ENCODE measurements at regions not wholly inside any gene's neighbourhood (a gene's known extent, or its start where the extent isn't known, plus 50 kb on each side); places are given as distances from the start of the nearest gene placed in this dataset.

GRCh38 chr6:48222241-48222640, 111.2 kb upstream of the PTCHD4 start:
- TF ChIP-seq POLR2A (IDR thresholded peaks at IDR 0.05) = no peak
- TF ChIP-seq CTCF (IDR thresholded peaks at IDR 0.05) = no peak
- no peak overlapping the region for H3K4me3 ChIP-seq
- no peak for DNase-seq
- H3K4me1 ChIP-seq = no peaks in the 10 kb centered on the region
- intact Hi-C loops (cut with DNase I) = no loop called here
- WGBS, 2 donors = 66 to 78% methylated on average over 4 of the region's 4 CpGs
- H3K27me3 ChIP-seq = no peaks in the 10 kb centered on the region
- H3K9me3 ChIP-seq = no peaks in the 10 kb centered on the region
- no peak overlapping the region for H3K27ac ChIP-seq
- no peaks in the 10 kb centered on the region for H3K36me3 ChIP-seq

GRCh38 chr6:48213076-48213788, 102.2 kb upstream of the PTCHD4 start:
- Histone ChIP-seq H3K9me3 (no peaks in the 10 kb centered on the region), H3K4me3 (peak overlapping the region in 2 of 4 donors; percentile 0 to 10), H3K36me3 (no peaks in the 10 kb centered on the region), H3K27me3 (no peaks in the 10 kb centered on the region), H3K4me1 (peaks cover 0 to 11% (median 0%) of the 10 kb centered on the region in 3 donors), H3K27ac (peak overlapping the region in 2 of 4 donors; percentile 49 to 69)
- TF ChIP-seq POLR2A (IDR thresholded peaks at IDR 0.05) (no peak), CTCF (IDR thresholded peaks at IDR 0.05) (no peak)
- intact Hi-C loops (cut with DNase I) = no loop called here
- DNase-seq = no peak
- 58 to 69% methylated on average over 8 of the region's 8 CpGs for WGBS, 2 donors

GRCh38 chr6:48212501-48212900, 101.5 kb upstream of the PTCHD4 start:
- no peaks in the 10 kb centered on the region for H3K36me3 ChIP-seq
- intact Hi-C loops (cut with DNase I) = no loop called here

GRCh38 chr6:48206091-48206490, 95.1 kb upstream of the PTCHD4 start:
- intact Hi-C loops (cut with DNase I) = no loop called here
- DNase-seq = no peak
- Histone ChIP-seq H3K27me3 (no peaks in the 10 kb centered on the region), H3K36me3 (no peaks in the 10 kb centered on the region), H3K4me3 (no peak overlapping the region), H3K9me3 (no peaks in the 10 kb centered on the region), H3K27ac (no peak overlapping the region), H3K4me1 (no peaks in the 10 kb centered on the region)
- 89 to 100% methylated on average over 1 of the region's 1 CpG for WGBS, 2 donors
- TF ChIP-seq CTCF (IDR thresholded peaks at IDR 0.05) = no peak
- TF ChIP-seq POLR2A (IDR thresholded peaks at IDR 0.05) = no peak

More at GRCh38 chr6:48212501-48212900, 101.5 kb upstream of the PTCHD4 start:
- Histone ChIP-seq H3K4me3 (no peak overlapping the region), H3K4me1 (peaks cover 0 to 11% (median 0%) of the 10 kb centered on the region in 3 donors), H3K27ac (peak overlapping the region in 1 of 4 donors; percentile 69), H3K27me3 (no peaks in the 10 kb centered on the region), H3K9me3 (no peaks in the 10 kb centered on the region)
- TF ChIP-seq POLR2A (IDR thresholded peaks at IDR 0.05) (no peak), CTCF (IDR thresholded peaks at IDR 0.05) (no peak)
- DNase-seq = no peak
- WGBS, 2 donors = 25 to 35% methylated on average over 3 of the region's 3 CpGs

GRCh38 chr6:48200869-48201390, 89.9 kb upstream of the PTCHD4 start:
- TF ChIP-seq POLR2A (IDR thresholded peaks at IDR 0.05) (no peak), CTCF (IDR thresholded peaks at IDR 0.05) (no peak)
- intact Hi-C loops (cut with DNase I) = no loop called here
- no peaks in the 10 kb centered on the region for H3K9me3 ChIP-seq
- H3K4me3 ChIP-seq = no peak overlapping the region
- H3K27me3 ChIP-seq = no peaks in the 10 kb centered on the region
- DNase-seq = no peak
- H3K36me3 ChIP-seq = no peaks in the 10 kb centered on the region
- H3K4me1 ChIP-seq = no peaks in the 10 kb centered on the region
- 72 to 92% methylated on average over 3 of the region's 3 CpGs for WGBS, 2 donors
- H3K27ac ChIP-seq = no peak overlapping the region
